ENCODE measurements at regions not wholly inside any gene's neighbourhood (a gene's known extent, or its start where the extent isn't known, plus 50 kb on each side); places are given as distances from the start of the nearest gene placed in this dataset.

GRCh38 chr7:53983480-53983879, 558.7 kb upstream of the VSTM2A start:
- H3K36me3 Mint-ChIP-seq (ENCODE audit: low read depth): no peaks in the 10 kb centered on the region
- H3K4me3 Mint-ChIP-seq: no peak overlapping the region
- no peak for TF ChIP-seq CTCF (IDR thresholded peaks at IDR 0.05; ENCODE audit: unreplicated experiment in 3 of 3)
- H3K27me3 Mint-ChIP-seq (ENCODE audit: low read depth): peaks cover 4% of the 10 kb centered on the region
- no peak overlapping the region for H3K27ac Mint-ChIP-seq
- H3K4me1 Mint-ChIP-seq: no peaks in the 10 kb centered on the region
- peaks cover 2% of the 10 kb centered on the region for H3K9me3 Mint-ChIP-seq

- no peak for TF ChIP-seq CTCF (IDR thresholded peaks at IDR 0.05; ENCODE audit: unreplicated experiment in 3 of 3)
- H3K27me3 Mint-ChIP-seq (ENCODE audit: low read depth): peaks cover 4% of the 10 kb centered on the region
- H3K9me3 Mint-ChIP-seq: peaks cover 2% of the 10 kb centered on the region
- H3K4me1 Mint-ChIP-seq: no peaks in the 10 kb centered on the region
- no peaks in the 10 kb centered on the region for H3K36me3 Mint-ChIP-seq (ENCODE audit: low read depth)
- no peak overlapping the region for H3K4me3 Mint-ChIP-seq
- no peak overlapping the region for H3K27ac Mint-ChIP-seq
These were observed 557.4 kb upstream of the VSTM2A start for GRCh38 chr7:53984776-53985175.

GRCh38 chr7:53988376-53988775, 553.8 kb upstream of the VSTM2A start:
- Mint-ChIP-seq H3K27me3 (ENCODE audit: low read depth) (no peaks in the 10 kb centered on the region), H3K4me1 (no peaks in the 10 kb centered on the region), H3K9me3 (no peaks in the 10 kb centered on the region), H3K36me3 (ENCODE audit: low read depth) (no peaks in the 10 kb centered on the region), H3K4me3 (no peak overlapping the region), H3K27ac (no peak overlapping the region)
- no peak for TF ChIP-seq CTCF (IDR thresholded peaks at IDR 0.05; ENCODE audit: unreplicated experiment in 3 of 3)

- Mint-ChIP-seq H3K4me3 (no peak overlapping the region), H3K4me1 (no peaks in the 10 kb centered on the region), H3K27me3 (ENCODE audit: low read depth) (no peaks in the 10 kb centered on the region), H3K36me3 (ENCODE audit: low read depth) (no peaks in the 10 kb centered on the region), H3K9me3 (no peaks in the 10 kb centered on the region), H3K27ac (no peak overlapping the region)
- no peak for TF ChIP-seq CTCF (IDR thresholded peaks at IDR 0.05; ENCODE audit: unreplicated experiment in 3 of 3)
These were observed 549.0 kb upstream of the VSTM2A start for GRCh38 chr7:53993224-53993623.

GRCh38 chr7:53996876-53997275, 545.3 kb upstream of the VSTM2A start:
- no peak for TF ChIP-seq CTCF (IDR thresholded peaks at IDR 0.05; ENCODE audit: unreplicated experiment in 3 of 3)
- Mint-ChIP-seq H3K27me3 (ENCODE audit: low read depth) (no peaks in the 10 kb centered on the region), H3K27ac (no peak overlapping the region), H3K4me3 (no peak overlapping the region), H3K9me3 (no peaks in the 10 kb centered on the region), H3K36me3 (ENCODE audit: low read depth) (no peaks in the 10 kb centered on the region), H3K4me1 (no peaks in the 10 kb centered on the region)

GRCh38 chr7:54014765-54015164, 527.4 kb upstream of the VSTM2A start:
- Mint-ChIP-seq H3K36me3 (ENCODE audit: low read depth) (no peaks in the 10 kb centered on the region), H3K4me3 (no peak overlapping the region), H3K4me1 (no peaks in the 10 kb centered on the region), H3K27ac (no peak overlapping the region), H3K9me3 (no peaks in the 10 kb centered on the region), H3K27me3 (ENCODE audit: low read depth) (no peaks in the 10 kb centered on the region)
- no peak for TF ChIP-seq CTCF (IDR thresholded peaks at IDR 0.05; ENCODE audit: unreplicated experiment in 3 of 3)
